T-cell (primary cell): ENCODE measurements at regions not wholly inside any gene's neighbourhood (a gene's known extent, or its start where the extent isn't known, plus 50 kb on each side); places are given as distances from the start of the nearest gene placed in this dataset.

Experiments
- ATAC-seq, 4 experiments: fragments of 200-7000 bp in 3 of 4; fragments of 150-1000 bp in 1 of 4; cut with Tn5 transposase; replicated peaks in 1 of 4; 1 replicate in 3 of 4; 2 replicates in 1 of 4; pipeline ENCODE4 v1.10.0; 2021; ENCODE audit warnings: moderate library complexity in 3 of 4, mild to moderate bottlenecking in 2 of 4, moderate number of reproducible peaks in 1 of 4
- CTCF ChIA-PET, 2 donors: fragments of 300-600 bp; sonication (Branson Sonifier 250); formaldehyde crosslinking; loops; one replicate each; lab custom pipeline; 2022; ENCODE audit warnings: antibody characterized with exemption in 2 of 2; lab: Charles Lee
- POLR2A ChIA-PET, 2 donors: fragments of 300-600 bp; sonication (Branson Sonifier 250); formaldehyde crosslinking; loops; one replicate each; lab custom pipeline; 2022; ENCODE audit warnings: antibody characterized with exemption in 2 of 2; lab: Charles Lee
- DNase-seq, 35 experiments: peaks; one replicate each; pipeline versions ENCODE4 v3.0.0 to v3.0.0-alpha.2; 2013 to 2023
- H3K27ac ChIP-seq: one replicate; pipeline ENCODE4 v1.5.1; 2013; ENCODE audit warnings: low read length
- H3K27me3 ChIP-seq, 2 experiments: replicated peaks in 1 of 2; 1 replicate in 1 of 2; 2 replicates in 1 of 2; pipeline versions ENCODE4 v1.6.1 to v1.7.0; 2013; ENCODE audit warnings: low read length in 1 of 2, mixed read lengths in 1 of 2; ENCODE audit not compliant: control insufficient read depth in 2 of 2, insufficient read depth in 2 of 2; ENCODE audit errors: extremely low read depth in 1 of 2
- H3K36me3 ChIP-seq, 2 donors: 1 replicate in 1 of 2; 2 replicates in 1 of 2; pipeline versions ENCODE4 v1.6.1 to v1.7.0; 2013; ENCODE audit warnings: low read length in 1 of 2; ENCODE audit not compliant: control insufficient read depth in 2 of 2, insufficient read depth in 1 of 2; ENCODE audit errors: extremely low read depth in 1 of 2
- H3K4me1 ChIP-seq, 2 experiments: 1 replicate in 1 of 2; 2 replicates in 1 of 2; pipeline versions ENCODE4 v1.6.1 to v1.7.0; 2013; ENCODE audit warnings: low read length in 2 of 2, mixed read lengths in 1 of 2; ENCODE audit not compliant: insufficient read depth in 2 of 2, control insufficient read depth in 1 of 2; ENCODE audit errors: extremely low read depth in 1 of 2
- H3K4me3 ChIP-seq, 2 donors: 1 replicate in 1 of 2; 2 replicates in 1 of 2; pipeline versions ENCODE4 v1.5.1 to v1.7.0; 2013; ENCODE audit warnings: mild to moderate bottlenecking in 2 of 2, low read length in 1 of 2, moderate library complexity in 1 of 2; ENCODE audit not compliant: control insufficient read depth in 1 of 2; ENCODE audit errors: extremely low read depth in 1 of 2
- H3K9me3 ChIP-seq: 2 replicates; pipeline ENCODE4 v1.7.0; 2013
- H3K27ac Mint-ChIP-seq, 2 donors: one replicate each; pipeline ENCODE4 v1.8.0; 2020 to 2021; ENCODE audit warnings: mild to moderate bottlenecking in 2 of 2, mixed read lengths in 2 of 2
- H3K27me3 Mint-ChIP-seq, 2 donors: one replicate each; pipeline ENCODE4 v1.8.0; 2021 to 2022; ENCODE audit warnings: mixed read lengths in 2 of 2
- H3K36me3 Mint-ChIP-seq: one replicate; pipeline ENCODE4 v1.8.0; 2021; ENCODE audit warnings: mixed read lengths
- H3K4me1 Mint-ChIP-seq, 3 donors: one replicate each; pipeline ENCODE4 v1.8.0; 2020 to 2022; ENCODE audit warnings: mixed read lengths in 3 of 3, mild to moderate bottlenecking in 1 of 3
- H3K4me3 Mint-ChIP-seq, 3 donors: one replicate each; pipeline ENCODE4 v1.8.0; 2020 to 2022; ENCODE audit warnings: mild to moderate bottlenecking in 3 of 3, mixed read lengths in 3 of 3, moderate library complexity in 3 of 3
- H3K9me3 Mint-ChIP-seq, 3 donors: one replicate each; pipeline ENCODE4 v1.8.0; 2020 to 2022; ENCODE audit warnings: mixed read lengths in 3 of 3
- WGBS: methylation state at CpG from one replicate; pipeline ENCODE4 v1.1.5; 2013; ENCODE audit warnings: missing lambda C conversion rate; ENCODE audit not compliant: insufficient coverage; 5-methylcytosine and 5-hydroxymethylcytosine counted together

- H3K36me3 Mint-ChIP-seq: no peaks in the 10 kb centered on the region
- DNase-seq (no peak), ATAC-seq (no peak)
- Histone ChIP-seq H3K36me3 (no peaks in the 10 kb centered on the region), H3K27ac (no peak overlapping the region), H3K27me3 (peaks cover 0 to 2% of the 10 kb centered on the region in 2 experiments), H3K4me1 (no peaks in the 10 kb centered on the region), H3K4me3 (no peak overlapping the region), H3K9me3 (no peaks in the 10 kb centered on the region)
- no peak overlapping the region for H3K4me3 Mint-ChIP-seq
- H3K4me1 Mint-ChIP-seq: no peaks in the 10 kb centered on the region
- H3K9me3 Mint-ChIP-seq: peaks cover 0 to under 1% (median 0%) of the 10 kb centered on the region in 3 donors
- ChIA-PET CTCF (no interaction called here), POLR2A (no interaction called here)
- no peak overlapping the region for H3K27ac Mint-ChIP-seq
- H3K27me3 Mint-ChIP-seq: peaks cover 2 to 28% of the 10 kb centered on the region in 2 donors
Observed at GRCh38 chr5:38207343-38207742, 51.0 kb upstream of the EGFLAM start.

- POLR2A ChIA-PET: no interaction called here
- Histone ChIP-seq H3K27ac (no peak overlapping the region), H3K4me1 (no peaks in the 10 kb centered on the region), H3K4me3 (no peak overlapping the region), H3K9me3 (no peaks in the 10 kb centered on the region), H3K36me3 (no peaks in the 10 kb centered on the region), H3K27me3 (peaks cover 3 to 4% of the 10 kb centered on the region in 2 experiments)
- WGBS: 70% methylated on average over 2 of the region's 4 CpGs
- H3K27ac Mint-ChIP-seq: no peak overlapping the region
- no peak overlapping the region for H3K4me3 Mint-ChIP-seq
- no peaks in the 10 kb centered on the region for H3K36me3 Mint-ChIP-seq
- ATAC-seq (no peak), DNase-seq (no peak)
- peaks cover 2 to 19% of the 10 kb centered on the region in 2 donors for H3K27me3 Mint-ChIP-seq
- no peaks in the 10 kb centered on the region for H3K4me1 Mint-ChIP-seq
- H3K9me3 Mint-ChIP-seq: no peaks in the 10 kb centered on the region
- CTCF ChIA-PET: no interaction called here
Observed at GRCh38 chr5:38202741-38203140, 55.6 kb upstream of the EGFLAM start.

GRCh38 chr5:38200872-38201557 is 57.3 kb upstream of the EGFLAM start:
- H3K4me3 Mint-ChIP-seq: no peak overlapping the region
- Histone ChIP-seq H3K36me3 (no peaks in the 10 kb centered on the region), H3K27ac (no peak overlapping the region), H3K4me3 (no peak overlapping the region), H3K27me3 (peaks cover 2 to 3% of the 10 kb centered on the region in 2 experiments), H3K4me1 (no peaks in the 10 kb centered on the region), H3K9me3 (no peaks in the 10 kb centered on the region)
- DNase-seq (no peak), ATAC-seq (no peak)
- whole genome bisulfite sequencing: no CpG with 5 or more reads among the region's 1 CpG
- no peaks in the 10 kb centered on the region for H3K4me1 Mint-ChIP-seq
- H3K27me3 Mint-ChIP-seq: peaks cover 12 to 30% of the 10 kb centered on the region in 2 donors
- CTCF ChIA-PET: interaction anchor here (0.7 to 2.0 kb wide), 2 partner anchors 8 to 9 kb away, joined by 3 to 7 read pairs; no protein-coding TSS in a partner anchor
- H3K27ac Mint-ChIP-seq: no peak overlapping the region
- H3K36me3 Mint-ChIP-seq: no peaks in the 10 kb centered on the region
- POLR2A ChIA-PET: no interaction called here
- H3K9me3 Mint-ChIP-seq: no peaks in the 10 kb centered on the region

GRCh38 chr5:38197118-38197517 is 61.2 kb upstream of the EGFLAM start:
- Mint-ChIP-seq H3K27me3 (peaks cover 33 to 38% of the 10 kb centered on the region in 2 donors), H3K4me3 (no peak overlapping the region), H3K27ac (no peak overlapping the region), H3K9me3 (no peaks in the 10 kb centered on the region), H3K36me3 (no peaks in the 10 kb centered on the region), H3K4me1 (peaks cover 0 to 5% (median 5%) of the 10 kb centered on the region in 3 donors)
- H3K36me3 ChIP-seq: no peaks in the 10 kb centered on the region
- ChIA-PET POLR2A (no interaction called here), CTCF (no interaction called here)
- no peaks in the 10 kb centered on the region for H3K4me1 ChIP-seq
- H3K27me3 ChIP-seq: peaks cover 2 to 10% of the 10 kb centered on the region in 2 experiments
- H3K9me3 ChIP-seq: no peaks in the 10 kb centered on the region
- DNase-seq (no peak), ATAC-seq (no peak)
- 100% methylated on average over 1 of the region's 3 CpGs for WGBS
- no peak overlapping the region for H3K27ac ChIP-seq
- no peak overlapping the region for H3K4me3 ChIP-seq

- Histone ChIP-seq H3K27me3 (peaks cover 2 to 19% of the 10 kb centered on the region in 2 experiments), H3K4me3 (no peak overlapping the region), H3K27ac (no peak overlapping the region), H3K36me3 (no peaks in the 10 kb centered on the region), H3K4me1 (no peaks in the 10 kb centered on the region), H3K9me3 (no peaks in the 10 kb centered on the region)
- ChIA-PET CTCF (interaction anchor here (0.6 to 1.7 kb wide), 6 partner anchors 8 to 1497 kb away, joined by 3 to 7 read pairs (median 3); no protein-coding TSS in a partner anchor), POLR2A (interaction anchor here in 1 of 2 donors (0.7 to 1.0 kb wide), 2 partner anchors 11 to 52 kb away, joined by 3 to 4 read pairs; no protein-coding TSS in a partner anchor)
- no peak overlapping the region for H3K27ac Mint-ChIP-seq
- H3K9me3 Mint-ChIP-seq: no peaks in the 10 kb centered on the region
- peak in 3 of 4 experiments; percentile 32 to 59 (median 40) for ATAC-seq
- H3K4me1 Mint-ChIP-seq: peaks cover 0 to 5% (median 5%) of the 10 kb centered on the region in 3 donors
- H3K4me3 Mint-ChIP-seq: no peak overlapping the region
- 30% methylated on average over 9 of the region's 13 CpGs for WGBS
- DNase-seq: peak in 33 of 35 experiments; percentile 5 to 58 (median 24)
- H3K36me3 Mint-ChIP-seq: no peaks in the 10 kb centered on the region
- peaks cover 38% of the 10 kb centered on the region in 2 donors for H3K27me3 Mint-ChIP-seq
Observed at GRCh38 chr5:38193015-38193581, 65.3 kb upstream of the EGFLAM start.

GRCh38 chr5:38191693-38192092 is 66.7 kb upstream of the EGFLAM start:
- no peak for DNase-seq
- Mint-ChIP-seq H3K36me3 (no peaks in the 10 kb centered on the region), H3K9me3 (no peaks in the 10 kb centered on the region), H3K27me3 (peaks cover 31 to 32% of the 10 kb centered on the region in 2 donors), H3K4me1 (peaks cover 0 to 5% (median 5%) of the 10 kb centered on the region in 3 donors), H3K27ac (no peak overlapping the region), H3K4me3 (no peak overlapping the region)
- Histone ChIP-seq H3K9me3 (no peaks in the 10 kb centered on the region), H3K36me3 (no peaks in the 10 kb centered on the region), H3K4me3 (no peak overlapping the region), H3K4me1 (no peaks in the 10 kb centered on the region), H3K27me3 (peaks cover 2 to 19% of the 10 kb centered on the region in 2 experiments), H3K27ac (no peak overlapping the region)
- POLR2A ChIA-PET: interaction anchor here in 1 of 2 donors (0.6 kb wide), 1 partner anchor 1544 kb away, joined by 11 read pairs; no protein-coding TSS in a partner anchor
- no peak for ATAC-seq
- CTCF ChIA-PET: interaction anchor here in 1 of 2 donors (0.9 to 1.7 kb wide), 3 partner anchors 9 to 14 kb away, joined by 4 to 7 read pairs (median 5); no protein-coding TSS in a partner anchor
